GM19328 (cell line): ENCODE measurements at regions not wholly inside any gene's neighbourhood (a gene's known extent, or its start where the extent isn't known, plus 50 kb on each side); places are given as distances from the start of the nearest gene placed in this dataset.
"Not testable (repeated sequence)": the region's sequence is repeated elsewhere in the genome, so short reads cannot be mapped to it uniquely, and the experiment has no call there.

Source experiments
- ATAC-seq: cut with Tn5 transposase; IDR thresholded peaks from one replicate; pipeline ENCODE4 v1.9.1; 2021; ENCODE audit warnings: mild to moderate bottlenecking, moderate library complexity; ENCODE audit not compliant: unreplicated experiment

- ATAC-seq: no peak
Observed at GRCh38 chr4:160283081-160283480, 1180.2 kb downstream of the RAPGEF2 start.

GRCh38 chr4:160284516-160284915 is 1181.6 kb downstream of the RAPGEF2 start:
- no peak for ATAC-seq

GRCh38 chr4:160286051-160286450 is 1183.2 kb downstream of the RAPGEF2 start:
- no peak for ATAC-seq

- no peak for ATAC-seq
Observed at GRCh38 chr4:160296476-160296875, 1193.6 kb downstream of the RAPGEF2 start.

- no peak for ATAC-seq
Observed at GRCh38 chr4:160299177-160299576, 1196.3 kb downstream of the RAPGEF2 start.

GRCh38 chr4:160299608-160300007 is 1196.7 kb downstream of the RAPGEF2 start:
- ATAC-seq: no peak

GRCh38 chr4:160316036-160316435 is 1213.2 kb downstream of the RAPGEF2 start:
- no peak for ATAC-seq

GRCh38 chr4:160318567-160319220 is 1215.8 kb downstream of the RAPGEF2 start:
- no peak for ATAC-seq

- no peak for ATAC-seq
Observed at GRCh38 chr4:160319221-160319867, 1216.5 kb downstream of the RAPGEF2 start.

GRCh38 chr4:160319868-160320260 is 1217.0 kb downstream of the RAPGEF2 start:
- no peak for ATAC-seq

GRCh38 chr4:160326110-160326509 is 1223.2 kb downstream of the RAPGEF2 start:
- no peak for ATAC-seq

GRCh38 chr4:160347197-160347596 is 1244.3 kb downstream of the RAPGEF2 start:
- ATAC-seq: no peak

GRCh38 chr4:160350944-160351343 is 1248.1 kb downstream of the RAPGEF2 start:
- no peak for ATAC-seq

GRCh38 chr4:160352637-160353036 is 1249.8 kb downstream of the RAPGEF2 start:
- ATAC-seq: no peak

- no peak for ATAC-seq
Observed at GRCh38 chr4:160353548-160353947, 1250.7 kb downstream of the RAPGEF2 start.

- no peak for ATAC-seq
Observed at GRCh38 chr4:160362478-160362877, 1259.6 kb downstream of the RAPGEF2 start.

- ATAC-seq: no peak
Observed at GRCh38 chr4:160364217-160364616, 1261.3 kb downstream of the RAPGEF2 start.

- not testable (repeated sequence) for ATAC-seq
Observed at GRCh38 chr4:160364665-160365064, 1261.8 kb downstream of the RAPGEF2 start.

GRCh38 chr4:160365383-160365782 is 1262.5 kb downstream of the RAPGEF2 start:
- not testable (repeated sequence) for ATAC-seq

GRCh38 chr4:160370046-160370445 is 1267.2 kb downstream of the RAPGEF2 start:
- ATAC-seq: no peak

GRCh38 chr4:160371446-160371845 is 1268.6 kb downstream of the RAPGEF2 start:
- no peak for ATAC-seq

- ATAC-seq: no peak
Observed at GRCh38 chr4:160372390-160372789, 1269.5 kb downstream of the RAPGEF2 start.

GRCh38 chr4:160373911-160374310 is 1271.0 kb downstream of the RAPGEF2 start:
- no peak for ATAC-seq
